ENCODE measurements at regions not wholly inside any gene's neighbourhood (a gene's known extent, or its start where the extent isn't known, plus 50 kb on each side); places are given as distances from the start of the nearest gene placed in this dataset.
A peak's percentile ranks its signal among the peaks of the same experiment; 100 is the strongest.
"Not testable (repeated sequence)": the region's sequence is repeated elsewhere in the genome, so short reads cannot be mapped to it uniquely, and the experiment has no call there.

DNA sequence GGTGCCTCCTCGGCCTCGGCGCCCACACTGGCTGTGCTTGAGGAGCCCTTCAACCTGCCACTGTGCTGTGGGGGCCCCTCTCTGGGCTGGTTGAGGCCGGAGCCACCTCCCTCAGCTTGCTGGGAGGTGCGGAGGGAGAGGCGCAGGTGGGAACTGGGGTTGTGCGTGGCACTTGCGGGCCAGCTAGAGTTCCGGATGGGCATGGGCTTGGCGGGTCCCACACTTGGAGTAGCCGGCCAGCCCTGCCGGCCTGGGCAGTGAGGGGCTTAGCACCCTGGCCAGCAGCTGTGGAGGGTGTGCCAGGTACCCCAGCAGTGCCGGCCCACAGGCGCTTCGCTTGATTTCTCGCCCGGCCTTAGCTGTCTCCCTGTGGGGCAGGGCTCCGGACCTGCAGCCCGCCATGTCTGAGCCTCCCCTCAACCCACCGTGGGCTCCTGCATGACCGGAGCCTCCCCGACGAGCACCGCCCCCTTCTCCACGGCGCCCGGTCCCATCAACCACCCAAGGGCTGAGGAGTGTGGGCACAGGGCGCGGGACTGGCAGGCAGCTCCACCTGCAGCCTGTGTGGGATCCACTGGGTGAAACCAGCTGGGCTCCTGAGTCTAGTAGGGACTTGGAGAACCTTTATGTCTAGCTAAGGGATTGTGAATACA lies 723.8 kb downstream of the DIAPH3 start:
- Histone ChIP-seq H4K20me1 (ENCODE audit: insufficient read depth, low read length) (no peaks in the 10 kb centered on the region), H3K4me1 (ENCODE audit: insufficient read depth, low read length) (no peaks in the 10 kb centered on the region), H2AFZ (ENCODE audit: low read depth, low read length) (no peak overlapping the region), H3K79me2 (ENCODE audit: insufficient read depth, low read length) (no peaks in the 10 kb centered on the region), H3K4me3 (ENCODE audit: insufficient read depth, low read depth, low read length) (no peak overlapping the region), H3K9ac (ENCODE audit: low read length) (no peak overlapping the region), H3K27me3 (ENCODE audit: insufficient read depth, low read length) (no peaks in the 10 kb centered on the region), H3K36me3 (ENCODE audit: insufficient read depth, low read length) (no peaks in the 10 kb centered on the region), H3K4me2 (ENCODE audit: low read length) (no peak overlapping the region), H3K9me3 (ENCODE audit: insufficient read depth, low read depth, low read length) (no peaks in the 10 kb centered on the region), H3K27ac (ENCODE audit: low read depth, low read length) (no peak overlapping the region)
- Mint-ChIP-seq H3K27ac (ENCODE audit: unreplicated experiment) (no peak overlapping the region), H3K4me1 (ENCODE audit: low read depth, unreplicated experiment) (no peaks in the 10 kb centered on the region), H3K27me3 (ENCODE audit: low read depth, unreplicated experiment) (no peaks in the 10 kb centered on the region), H3K4me3 (ENCODE audit: unreplicated experiment) (no peak overlapping the region), H3K9me3 (ENCODE audit: unreplicated experiment) (peaks cover 2% of the 10 kb centered on the region), H3K36me3 (ENCODE audit: low read depth, unreplicated experiment) (no peaks in the 10 kb centered on the region)
- DNase-seq (ENCODE audit: low read depth): no peak
- no peak for TF ChIP-seq EZH2 (IDR thresholded peaks at IDR 0.05; ENCODE audit: insufficient read depth, low read length)
- TF ChIP-seq, protein P1, sequence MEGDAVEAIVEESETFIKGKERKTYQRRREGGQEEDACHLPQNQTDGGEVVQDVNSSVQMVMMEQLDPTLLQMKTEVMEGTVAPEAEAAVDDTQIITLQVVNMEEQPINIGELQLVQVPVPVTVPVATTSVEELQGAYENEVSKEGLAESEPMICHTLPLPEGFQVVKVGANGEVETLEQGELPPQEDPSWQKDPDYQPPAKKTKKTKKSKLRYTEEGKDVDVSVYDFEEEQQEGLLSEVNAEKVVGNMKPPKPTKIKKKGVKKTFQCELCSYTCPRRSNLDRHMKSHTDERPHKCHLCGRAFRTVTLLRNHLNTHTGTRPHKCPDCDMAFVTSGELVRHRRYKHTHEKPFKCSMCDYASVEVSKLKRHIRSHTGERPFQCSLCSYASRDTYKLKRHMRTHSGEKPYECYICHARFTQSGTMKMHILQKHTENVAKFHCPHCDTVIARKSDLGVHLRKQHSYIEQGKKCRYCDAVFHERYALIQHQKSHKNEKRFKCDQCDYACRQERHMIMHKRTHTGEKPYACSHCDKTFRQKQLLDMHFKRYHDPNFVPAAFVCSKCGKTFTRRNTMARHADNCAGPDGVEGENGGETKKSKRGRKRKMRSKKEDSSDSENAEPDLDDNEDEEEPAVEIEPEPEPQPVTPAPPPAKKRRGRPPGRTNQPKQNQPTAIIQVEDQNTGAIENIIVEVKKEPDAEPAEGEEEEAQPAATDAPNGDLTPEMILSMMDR (IDR thresholded peaks at IDR 0.05; ENCODE audit: insufficient read depth, low read depth, low read length): no peak
- no peak for FAIRE-seq

- H3K4me1 ChIP-seq (ENCODE audit: insufficient read depth, low read length); H3K4me2 ChIP-seq (ENCODE audit: low read length); H3K9ac ChIP-seq (ENCODE audit: low read length); H3K9me3 ChIP-seq (ENCODE audit: insufficient read depth, low read depth, low read length); H3K4me3 ChIP-seq (ENCODE audit: insufficient read depth, low read depth, low read length); H3K27ac ChIP-seq (ENCODE audit: low read depth, low read length); H3K79me2 ChIP-seq (ENCODE audit: insufficient read depth, low read length); H3K27me3 Mint-ChIP-seq (ENCODE audit: low read depth, unreplicated experiment); H3K4me1 Mint-ChIP-seq (ENCODE audit: low read depth, unreplicated experiment); FAIRE-seq; H3K27me3 ChIP-seq (ENCODE audit: insufficient read depth, low read length); H3K9me3 Mint-ChIP-seq (ENCODE audit: unreplicated experiment); H3K36me3 Mint-ChIP-seq (ENCODE audit: low read depth, unreplicated experiment); DNase-seq (ENCODE audit: low read depth); H2AFZ ChIP-seq (ENCODE audit: low read depth, low read length); H3K36me3 ChIP-seq (ENCODE audit: insufficient read depth, low read length); H3K4me3 Mint-ChIP-seq (ENCODE audit: unreplicated experiment); H4K20me1 ChIP-seq (ENCODE audit: insufficient read depth, low read length): not testable (repeated sequence)
- H3K27ac Mint-ChIP-seq (ENCODE audit: unreplicated experiment): peak overlapping the region; percentile 3
These were observed 722.7 kb downstream of the DIAPH3 start for GRCh38 chr13:59441068-59441467.

DNA sequence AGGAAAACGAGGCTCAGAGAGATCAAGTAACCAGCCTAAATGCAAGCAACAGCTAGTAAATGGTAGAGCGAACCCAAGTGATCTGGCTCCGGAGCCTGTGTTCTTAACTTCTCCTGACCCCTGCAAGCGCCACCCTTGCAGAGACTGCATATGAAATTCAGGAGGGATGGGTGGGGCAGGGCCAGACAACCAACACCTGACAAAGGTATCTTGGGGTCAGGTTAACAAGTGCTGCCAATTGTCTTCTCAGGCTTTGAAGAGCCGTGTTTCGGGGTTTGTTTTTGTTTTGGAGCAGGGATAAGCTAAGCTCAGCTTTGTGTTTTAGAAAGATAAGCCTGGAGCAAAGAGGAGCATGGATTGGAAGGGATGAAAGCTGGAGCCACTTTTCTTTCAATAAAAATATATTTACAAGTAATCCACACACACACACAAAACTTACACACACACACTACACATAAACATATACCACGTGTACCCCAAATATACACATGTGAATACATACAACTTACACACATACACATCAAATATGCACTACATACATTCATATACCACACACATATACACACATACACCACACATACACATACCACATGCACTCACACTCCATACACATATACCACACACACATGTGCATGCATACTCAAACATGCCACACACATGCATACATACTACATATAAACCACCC lies 722.0 kb downstream of the DIAPH3 start:
- Mint-ChIP-seq H3K9me3 (ENCODE audit: unreplicated experiment) (no peaks in the 10 kb centered on the region), H3K27ac (ENCODE audit: unreplicated experiment) (no peak overlapping the region), H3K27me3 (ENCODE audit: low read depth, unreplicated experiment) (no peaks in the 10 kb centered on the region), H3K4me1 (ENCODE audit: low read depth, unreplicated experiment) (peaks cover under 1% of the 10 kb centered on the region), H3K36me3 (ENCODE audit: low read depth, unreplicated experiment) (no peaks in the 10 kb centered on the region), H3K4me3 (ENCODE audit: unreplicated experiment) (no peak overlapping the region)
- H2AFZ ChIP-seq (ENCODE audit: low read depth, low read length): no peak overlapping the region
- H3K27me3 ChIP-seq (ENCODE audit: insufficient read depth, low read length): no peaks in the 10 kb centered on the region
- FAIRE-seq (peak; percentile 45), DNase-seq (ENCODE audit: low read depth) (no peak)
- H3K4me3 ChIP-seq (ENCODE audit: insufficient read depth, low read depth, low read length): no peak overlapping the region
- TF ChIP-seq, protein P1 (IDR thresholded peaks at IDR 0.05; ENCODE audit: insufficient read depth, low read depth, low read length): no peak
- no peak for TF ChIP-seq EZH2 (IDR thresholded peaks at IDR 0.05; ENCODE audit: insufficient read depth, low read length)
- H3K27ac ChIP-seq (ENCODE audit: low read depth, low read length): no peak overlapping the region
- no peak overlapping the region for H3K9ac ChIP-seq (ENCODE audit: low read length)
- no peaks in the 10 kb centered on the region for H4K20me1 ChIP-seq (ENCODE audit: insufficient read depth, low read length)
- H3K79me2 ChIP-seq (ENCODE audit: insufficient read depth, low read length): no peaks in the 10 kb centered on the region
- no peaks in the 10 kb centered on the region for H3K36me3 ChIP-seq (ENCODE audit: insufficient read depth, low read length)
- H3K4me2 ChIP-seq (ENCODE audit: low read length): no peak overlapping the region
- no peaks in the 10 kb centered on the region for H3K9me3 ChIP-seq (ENCODE audit: insufficient read depth, low read depth, low read length)
- H3K4me1 ChIP-seq (ENCODE audit: insufficient read depth, low read length): no peaks in the 10 kb centered on the region
